Hepatic stellate cell (primary cell): ENCODE measurements at regions not wholly inside any gene's neighbourhood (a gene's known extent, or its start where the extent isn't known, plus 50 kb on each side); places are given as distances from the start of the nearest gene placed in this dataset.
"Not testable (repeated sequence)": the region's sequence is repeated elsewhere in the genome, so short reads cannot be mapped to it uniquely, and the experiment has no call there.

Experiments used
- DNase-seq: peaks from one replicate; pipeline ENCODE4 v3.0.0; 2011; ENCODE audit warnings: low spot score

- no peak for DNase-seq
Observed at GRCh38 chr9:80521151-80521550, 949.4 kb downstream of the TLE4 start.

GRCh38 chr9:80520231-80520630 lies 948.5 kb downstream of the TLE4 start:
- DNase-seq: no peak

- DNase-seq: no peak
Observed at GRCh38 chr9:80518441-80518840, 946.7 kb downstream of the TLE4 start.

GRCh38 chr9:80516679-80517078 lies 944.9 kb downstream of the TLE4 start:
- no peak for DNase-seq

- DNase-seq: no peak
Observed at GRCh38 chr9:80509358-80509757, 937.6 kb downstream of the TLE4 start.

DNA sequence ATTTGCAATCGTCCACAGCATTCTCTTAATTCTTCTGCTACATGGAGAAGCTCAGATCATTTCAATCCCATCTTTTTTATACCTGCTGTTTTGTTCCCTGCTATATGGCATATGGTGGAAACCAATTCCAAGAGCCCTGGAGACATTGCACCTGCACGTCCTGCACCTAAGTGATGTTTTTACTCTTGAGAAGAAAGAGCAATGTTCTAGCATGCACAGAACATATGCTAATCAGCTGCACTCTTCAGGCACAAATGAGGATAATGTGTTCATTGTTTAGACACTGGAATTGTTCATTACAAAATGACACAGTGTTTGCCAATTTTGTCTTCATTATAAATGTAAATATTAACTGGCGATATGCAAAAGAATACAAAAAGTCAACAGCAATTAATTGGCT lies 935.8 kb downstream of the TLE4 start:
- no peak for DNase-seq

- DNase-seq: no peak
Observed at GRCh38 chr9:80504601-80505230, 933.0 kb downstream of the TLE4 start.

DNA sequence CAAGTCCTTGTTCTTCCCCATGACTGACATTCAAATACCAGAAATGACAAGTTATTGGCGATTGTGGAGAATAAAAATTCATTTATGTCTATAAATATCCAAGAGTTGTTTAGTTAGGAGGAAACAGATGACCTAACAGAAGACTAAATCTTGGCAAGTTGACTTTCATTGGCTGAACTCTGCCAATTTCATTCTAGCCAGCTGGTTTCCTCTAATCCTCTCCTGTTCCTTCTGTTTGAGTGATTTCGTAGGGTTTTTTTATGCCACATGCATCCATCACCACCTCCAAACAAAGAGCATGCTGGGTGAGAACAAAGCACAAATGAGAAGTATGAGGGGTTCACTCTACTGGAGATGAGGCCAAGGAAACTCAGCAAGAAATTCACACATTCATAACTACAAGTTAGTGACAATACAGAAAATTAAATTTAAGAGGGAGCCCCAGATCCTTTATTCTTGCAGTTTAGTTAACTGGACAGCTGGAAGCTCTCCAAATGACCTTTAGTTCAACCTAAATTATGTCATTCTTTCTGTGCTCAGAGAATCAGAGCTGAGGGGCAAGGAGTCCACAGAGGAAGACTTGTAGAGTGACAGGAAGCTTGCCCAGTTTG lies 932.0 kb downstream of the TLE4 start:
- DNase-seq: no peak

DNA sequence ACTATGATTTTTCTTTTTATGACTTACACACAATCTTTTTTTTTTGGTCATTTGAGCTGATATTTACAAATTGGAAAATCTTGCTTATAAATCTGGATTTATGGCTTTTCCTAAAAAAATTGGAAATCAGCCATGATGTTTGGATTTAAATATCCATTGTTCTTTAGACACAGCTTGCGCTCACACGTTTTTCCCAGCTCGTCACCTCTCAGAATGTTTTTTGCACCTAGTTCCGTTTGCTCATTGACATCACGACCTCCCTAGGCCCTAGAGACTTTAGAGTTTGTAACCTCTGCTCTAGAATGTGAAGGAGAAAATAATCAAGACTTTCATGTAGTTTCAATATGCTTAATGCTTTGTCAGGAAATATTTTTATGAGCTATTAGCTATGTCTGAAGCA lies 930.5 kb downstream of the TLE4 start:
- DNase-seq: no peak

- no peak for DNase-seq
Observed at GRCh38 chr9:80501635-80502034, 929.9 kb downstream of the TLE4 start.

DNA sequence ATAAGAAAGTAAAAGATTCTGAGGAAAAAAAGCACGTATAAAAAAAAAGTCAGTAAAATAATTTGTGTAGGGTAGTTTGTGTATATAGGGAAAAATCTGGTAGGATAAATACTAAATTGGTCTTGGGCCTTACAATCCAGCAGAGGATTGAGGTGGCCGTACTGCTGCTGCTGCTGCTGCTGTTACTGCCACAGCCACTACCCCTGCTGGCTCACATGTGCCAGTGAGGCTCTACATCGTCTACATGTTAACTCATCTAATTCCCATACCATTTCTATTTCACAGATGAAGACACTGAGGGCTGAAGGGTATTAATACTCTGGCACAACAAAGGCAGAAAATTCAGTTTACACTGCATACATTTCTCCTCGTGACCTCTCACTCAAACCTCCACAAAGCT lies 928.5 kb downstream of the TLE4 start:
- DNase-seq: no peak

DNA sequence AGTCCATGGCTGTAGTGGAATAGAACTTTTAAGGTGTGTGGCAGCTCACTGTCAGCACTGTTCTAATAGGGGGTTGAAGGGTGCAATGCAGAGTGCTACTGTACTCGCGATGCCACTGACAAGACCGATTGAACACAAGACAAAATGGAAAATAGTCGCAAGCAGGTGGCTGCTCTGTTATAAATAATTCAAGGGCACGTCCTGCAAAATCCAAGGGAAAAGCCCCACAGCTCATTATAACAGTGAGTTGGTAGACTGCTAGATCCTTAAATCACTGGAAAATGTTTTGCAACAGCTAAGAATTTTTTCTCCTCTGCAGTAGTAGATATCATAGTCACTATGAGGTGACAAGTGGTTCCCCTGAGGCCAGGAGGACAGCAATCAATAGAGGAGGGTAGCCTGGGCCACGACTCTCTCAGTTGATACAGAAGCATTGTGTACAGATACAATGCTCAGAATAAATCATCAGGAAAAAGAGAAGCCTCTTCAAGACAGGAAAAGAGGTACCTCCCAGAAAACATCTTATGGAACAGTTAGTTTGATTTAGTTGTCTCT lies 926.3 kb downstream of the TLE4 start:
- no peak for DNase-seq

GRCh38 chr9:80496901-80497556 lies 925.3 kb downstream of the TLE4 start:
- DNase-seq: no peak

GRCh38 chr9:80493258-80493657 lies 921.5 kb downstream of the TLE4 start:
- DNase-seq: no peak

- DNase-seq: no peak
Observed at GRCh38 chr9:80492221-80492620, 920.5 kb downstream of the TLE4 start.

GRCh38 chr9:80491086-80491696 lies 919.4 kb downstream of the TLE4 start:
- no peak for DNase-seq

- no peak for DNase-seq
Observed at GRCh38 chr9:80489329-80489728, 917.6 kb downstream of the TLE4 start.

- no peak for DNase-seq
Observed at GRCh38 chr9:80485420-80486250, 913.9 kb downstream of the TLE4 start.

GRCh38 chr9:80482251-80482650 lies 910.5 kb downstream of the TLE4 start:
- DNase-seq: not testable (repeated sequence)

DNA sequence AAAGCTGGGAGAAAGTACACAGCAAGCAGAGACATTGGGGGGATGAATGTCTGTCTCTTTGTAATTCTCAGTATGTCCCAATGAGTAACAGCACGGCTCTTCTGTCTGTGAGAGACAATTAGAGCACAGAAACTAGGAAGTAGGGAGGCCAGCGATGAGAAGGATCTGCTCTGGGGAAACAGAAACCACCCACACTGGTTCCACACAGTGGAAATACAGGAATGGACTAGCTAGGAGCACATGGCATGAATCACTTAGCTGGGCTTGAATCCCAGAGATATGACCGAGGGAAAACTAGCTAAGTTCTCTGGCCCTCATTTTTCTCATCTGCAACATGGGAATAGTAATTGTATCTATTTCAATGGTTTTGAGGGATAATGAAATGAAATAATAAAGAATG lies 895.9 kb downstream of the TLE4 start:
- DNase-seq: no peak

DNA sequence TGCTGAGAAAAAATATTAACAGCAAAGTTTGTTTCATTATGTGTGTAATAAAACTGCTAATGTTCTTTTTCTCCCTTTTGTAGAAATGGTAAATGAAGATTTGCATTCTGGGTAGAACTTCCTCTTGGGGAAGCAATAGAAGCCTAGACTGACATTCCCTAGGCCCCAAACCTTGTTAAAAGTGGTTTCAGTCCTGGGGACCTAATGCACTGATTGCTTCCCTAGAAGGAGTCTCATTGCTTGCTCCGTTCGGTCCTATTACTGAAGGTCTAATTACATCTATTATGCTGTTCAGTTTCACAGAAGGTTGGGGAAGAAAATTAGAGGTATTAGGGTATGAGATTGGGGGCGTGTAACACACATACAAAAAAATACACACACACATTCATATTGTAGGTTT lies 893.8 kb downstream of the TLE4 start:
- no peak for DNase-seq

- DNase-seq: no peak
Observed at GRCh38 chr9:80449513-80449912, 877.7 kb downstream of the TLE4 start.
